KG1 (cell line): ENCODE measurements at regions not wholly inside any gene's neighbourhood (a gene's known extent, or its start where the extent isn't known, plus 50 kb on each side); places are given as distances from the start of the nearest gene placed in this dataset.
"Not testable (repeated sequence)": the region's sequence is repeated elsewhere in the genome, so short reads cannot be mapped to it uniquely, and the experiment has no call there.

Source experiments
- DNase-seq: peaks from one replicate; lab custom pipeline; 2025; lab: John Stamatoyannopoulos, UW

DNA sequence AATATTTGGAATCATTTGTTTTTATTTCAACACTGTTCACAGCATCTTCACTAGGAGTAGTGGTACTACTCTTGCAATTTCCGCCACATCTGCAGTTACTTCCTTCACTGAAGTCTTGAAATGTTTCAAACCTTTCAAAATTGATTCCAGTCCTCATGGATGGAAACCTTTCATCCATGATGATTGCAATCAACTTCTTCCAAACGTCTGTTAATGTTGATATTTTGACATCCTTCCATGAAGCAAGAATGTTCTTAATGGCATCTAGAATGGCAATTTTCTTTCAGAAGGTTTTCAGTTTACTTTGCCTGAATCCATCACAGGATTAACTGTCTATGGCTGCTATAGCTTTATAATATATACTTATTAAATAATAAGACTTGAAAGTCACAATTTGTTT, 736.8 kb upstream of the CA10 start:
- DNase-seq: no peak

DNA sequence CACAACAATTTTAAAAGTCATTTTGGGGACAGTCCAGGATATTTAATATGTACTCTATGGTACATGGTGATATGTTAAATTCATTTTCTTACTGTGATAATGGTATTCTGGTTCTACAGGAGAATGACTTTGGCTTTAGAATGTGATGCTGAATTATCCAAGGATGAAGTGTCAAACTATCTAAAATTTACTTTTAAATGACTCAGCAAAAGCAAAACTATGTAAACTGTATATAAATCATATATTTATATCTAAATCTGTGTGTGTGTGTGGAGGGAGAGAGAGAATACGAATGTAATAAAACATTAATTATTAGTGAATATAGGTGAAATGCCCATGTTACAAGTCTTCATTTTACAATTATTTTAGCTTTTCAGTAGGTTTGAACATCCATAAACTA, 733.8 kb upstream of the CA10 start:
- no peak for DNase-seq

- DNase-seq: no peak
These were observed 727.4 kb upstream of the CA10 start for GRCh38 chr17:52885882-52886281.

DNA sequence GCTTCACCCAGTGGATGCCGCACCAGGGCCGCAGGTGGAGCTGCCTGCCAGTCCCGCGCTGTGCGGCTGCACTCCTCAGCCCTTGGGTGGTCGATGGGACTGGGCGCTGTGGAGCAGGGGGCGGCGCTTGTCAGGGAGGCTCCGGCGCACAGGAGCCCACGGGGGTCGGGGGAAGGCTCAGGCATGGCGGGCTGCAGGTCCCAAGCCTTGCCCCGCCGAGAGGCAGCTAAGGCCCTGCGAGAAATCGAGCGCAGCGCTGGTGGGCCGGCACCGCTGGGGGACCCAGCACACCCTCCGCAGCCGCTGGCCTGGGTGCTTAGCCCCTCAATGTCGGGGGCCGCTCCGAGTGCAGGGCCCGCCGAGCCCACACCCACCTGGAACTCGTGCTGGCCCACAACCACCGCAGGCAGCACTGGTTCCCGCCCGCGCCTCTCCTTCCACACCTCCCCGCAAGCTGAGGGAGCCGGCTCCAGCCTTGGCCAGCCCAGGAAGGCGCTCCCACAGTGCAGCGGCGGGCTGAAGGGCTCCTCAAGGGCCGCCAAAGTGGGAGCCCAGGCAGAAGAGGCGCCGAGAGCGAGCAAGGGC, 725.5 kb upstream of the CA10 start:
- DNase-seq: not testable (repeated sequence)

GRCh38 chr17:52846767-52847166, 688.3 kb upstream of the CA10 start:
- not testable (repeated sequence) for DNase-seq

DNA sequence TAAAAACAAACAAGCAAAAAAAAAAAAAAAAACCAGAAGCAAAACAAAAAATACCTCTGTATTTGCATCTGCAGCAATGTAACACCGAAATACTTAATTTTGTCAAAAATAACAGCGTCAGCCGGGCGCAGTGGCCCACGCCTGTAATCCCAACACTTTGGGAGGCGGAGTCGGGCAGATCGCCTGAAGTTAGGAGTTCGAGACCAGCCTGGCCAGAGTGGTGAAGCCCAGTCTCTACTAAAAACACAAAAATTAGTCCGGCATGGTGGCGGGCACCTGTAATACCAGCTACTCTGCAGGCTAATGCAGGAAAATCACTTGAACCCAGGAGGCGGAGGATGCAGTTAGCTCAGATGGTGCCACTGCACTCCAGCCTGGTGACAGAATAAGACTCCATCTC, 683.5 kb upstream of the CA10 start:
- no peak for DNase-seq

DNA sequence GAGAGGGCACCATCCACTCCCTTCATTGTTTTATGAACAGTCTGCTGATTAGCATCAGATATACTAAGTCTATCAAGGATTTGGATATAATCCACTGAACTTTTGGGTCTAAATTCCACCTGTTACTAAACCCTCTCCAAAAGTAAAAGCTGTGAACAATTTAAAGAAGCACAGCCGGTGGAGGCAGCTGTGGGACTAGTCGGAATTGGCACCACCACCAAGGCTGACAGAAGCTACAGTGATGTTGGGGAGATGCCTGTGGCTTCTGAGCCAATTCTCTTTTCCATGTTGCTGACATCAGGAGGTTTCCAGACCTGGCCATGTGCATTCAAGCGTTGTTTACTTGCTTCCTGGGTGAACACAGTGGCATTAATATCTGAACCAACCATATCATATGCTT, 679.0 kb upstream of the CA10 start:
- no peak for DNase-seq

DNA sequence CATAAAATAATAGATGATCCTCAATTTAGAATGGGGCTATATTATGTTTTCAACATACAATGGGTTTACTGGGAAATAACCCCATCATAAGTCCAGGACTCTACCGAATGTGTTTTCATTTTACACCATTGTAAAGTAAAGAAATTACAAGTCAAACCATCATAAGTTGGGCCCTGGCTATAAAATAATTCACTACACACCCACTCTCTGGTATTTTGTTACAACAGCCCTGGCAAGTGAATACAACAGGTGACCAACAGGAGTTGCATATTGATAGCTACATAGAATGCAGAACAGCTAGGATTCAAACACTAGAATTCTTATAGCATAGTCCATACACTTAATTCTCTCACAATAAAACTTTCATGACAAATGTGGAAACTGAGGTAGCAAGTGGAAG, 673.0 kb upstream of the CA10 start:
- no peak for DNase-seq

GRCh38 chr17:52828621-52829020, 670.1 kb upstream of the CA10 start:
- DNase-seq: no peak

DNA sequence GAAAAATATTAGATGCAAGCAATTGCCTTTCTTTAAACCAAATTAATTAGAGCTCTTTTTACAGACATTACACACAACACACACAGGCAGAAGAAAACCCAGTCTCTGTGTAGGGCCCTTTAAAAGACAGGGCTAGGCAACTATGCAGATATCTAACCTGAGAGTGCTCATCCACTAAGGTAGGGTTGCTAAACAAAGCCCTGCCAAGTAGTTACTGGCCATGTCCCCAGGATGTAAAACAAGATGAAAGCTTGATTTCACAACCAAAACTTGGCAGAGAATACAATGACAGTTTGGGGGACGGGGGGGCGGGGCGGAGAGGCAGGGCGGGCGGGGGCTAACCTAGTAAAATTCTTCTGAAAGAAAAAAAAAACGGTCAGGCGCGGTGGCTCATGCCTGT, 669.0 kb upstream of the CA10 start:
- no peak for DNase-seq

- no peak for DNase-seq
These were observed 666.0 kb upstream of the CA10 start for GRCh38 chr17:52824542-52824941.

- DNase-seq: no peak
These were observed 664.6 kb upstream of the CA10 start for GRCh38 chr17:52823155-52823554.

GRCh38 chr17:52790359-52790955, 631.9 kb upstream of the CA10 start:
- DNase-seq: no peak

- no peak for DNase-seq
These were observed 631.3 kb upstream of the CA10 start for GRCh38 chr17:52789829-52790228.

DNA sequence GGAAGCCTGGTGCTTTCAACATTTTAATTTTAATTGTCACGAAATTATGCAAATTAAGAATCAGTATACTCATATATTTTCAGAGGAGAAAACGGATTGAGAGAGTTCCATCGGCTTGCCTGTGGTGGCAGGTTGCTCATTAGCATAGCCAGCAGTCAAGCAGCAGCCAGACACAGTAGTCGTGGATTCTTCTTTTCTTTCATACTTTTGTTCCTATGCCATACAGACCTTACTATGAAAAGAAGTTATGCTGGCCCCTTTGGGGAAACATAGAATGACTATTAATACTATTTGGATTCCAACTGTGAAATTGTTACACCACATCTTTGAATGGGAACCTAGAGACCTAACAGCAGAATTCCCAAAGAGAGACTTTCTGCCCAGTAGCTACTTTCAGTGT, 617.7 kb upstream of the CA10 start:
- DNase-seq: no peak

- DNase-seq: no peak
These were observed 604.3 kb upstream of the CA10 start for GRCh38 chr17:52762794-52763167.

DNA sequence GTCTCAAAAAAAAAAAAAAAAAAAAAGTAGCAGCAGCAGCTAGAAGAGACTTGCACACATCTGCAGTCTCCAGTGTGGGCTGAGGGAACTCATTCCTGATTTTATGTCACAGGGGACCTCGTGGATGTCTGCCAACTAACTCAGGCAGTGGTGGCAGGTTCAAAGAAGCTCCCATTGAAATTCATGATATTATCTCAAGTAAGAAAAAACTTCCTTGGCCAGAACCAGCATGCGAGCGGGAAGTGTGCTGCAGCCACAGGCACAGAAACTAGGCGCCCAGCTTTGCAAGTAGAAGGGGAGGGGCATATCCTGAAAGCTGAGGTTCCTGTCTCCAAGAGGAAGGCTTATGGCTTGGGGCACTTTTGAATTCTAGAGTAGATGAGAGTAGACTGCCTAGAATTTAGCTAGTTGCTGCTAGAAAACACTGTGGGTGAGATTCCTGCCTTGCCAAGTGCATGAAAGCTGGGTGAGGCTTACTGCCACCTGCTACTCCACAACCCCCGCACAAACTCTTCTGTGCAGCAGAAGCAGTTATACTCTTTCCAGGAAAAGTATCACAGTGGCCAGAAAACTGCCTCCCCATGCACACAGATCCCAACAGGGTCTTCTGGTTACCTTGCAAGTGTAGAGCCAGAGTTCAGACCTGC, 603.8 kb upstream of the CA10 start:
- no peak for DNase-seq

DNA sequence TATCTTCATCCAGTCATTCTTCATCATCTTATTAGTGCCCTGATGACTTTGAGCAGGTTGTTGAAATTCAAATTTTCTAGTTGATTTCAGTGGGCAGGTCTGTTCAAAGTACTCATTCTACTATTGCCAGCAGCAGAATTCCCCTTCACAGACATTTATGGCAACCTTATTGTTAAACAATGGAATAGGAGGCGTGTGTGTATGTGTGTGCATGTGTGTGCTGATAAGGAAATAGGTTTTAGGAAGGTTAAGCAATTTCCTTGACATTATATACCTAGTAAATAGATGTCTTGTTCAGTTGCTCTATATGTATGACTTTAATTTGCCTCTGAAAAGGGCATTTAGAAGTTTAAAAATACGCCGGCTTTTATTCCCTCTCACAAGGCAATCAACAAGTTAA, 601.4 kb upstream of the CA10 start:
- no peak for DNase-seq

DNA sequence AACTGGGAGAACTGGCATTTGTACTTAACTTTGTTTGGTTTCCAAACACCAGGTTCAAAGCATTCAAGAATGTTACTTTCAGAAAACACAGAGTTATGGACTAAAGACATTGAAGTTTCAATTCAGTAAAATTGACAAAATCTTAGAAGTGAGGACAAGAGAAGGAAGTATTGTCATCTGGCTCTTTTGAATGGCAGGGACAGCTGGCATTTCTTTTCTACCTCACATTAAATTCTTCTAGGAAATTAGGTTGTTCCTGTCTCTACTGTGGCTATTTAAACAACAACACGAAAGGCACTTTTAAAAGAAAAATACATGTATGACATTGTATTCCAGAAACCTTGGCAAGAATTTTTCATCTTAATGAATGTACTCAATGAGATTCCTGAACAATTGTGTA, 600.0 kb upstream of the CA10 start:
- DNase-seq: no peak

GRCh38 chr17:52756746-52757145, 598.2 kb upstream of the CA10 start:
- DNase-seq: no peak

- DNase-seq: no peak
These were observed 596.3 kb upstream of the CA10 start for GRCh38 chr17:52754838-52755237.

DNA sequence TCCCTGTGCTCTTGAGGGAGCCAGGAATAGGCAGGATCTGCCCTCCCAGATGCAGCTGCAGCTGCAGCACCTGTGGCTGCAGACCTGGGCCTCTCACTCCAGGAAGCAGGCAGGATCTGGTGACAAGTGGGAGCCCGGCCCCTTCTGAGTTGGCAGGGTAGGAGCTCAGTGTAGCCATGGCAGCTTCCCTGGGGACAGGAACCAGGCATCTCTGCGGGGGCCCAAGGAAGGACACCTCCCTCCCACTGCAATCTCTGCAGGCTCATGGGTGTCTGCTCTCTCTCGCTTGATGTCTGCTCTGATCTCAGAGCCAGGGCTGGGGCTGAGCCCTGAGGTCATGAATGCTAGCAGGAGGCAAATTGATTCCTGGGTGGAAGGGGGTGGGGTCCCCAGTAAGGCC, 592.5 kb upstream of the CA10 start:
- DNase-seq: no peak

DNA sequence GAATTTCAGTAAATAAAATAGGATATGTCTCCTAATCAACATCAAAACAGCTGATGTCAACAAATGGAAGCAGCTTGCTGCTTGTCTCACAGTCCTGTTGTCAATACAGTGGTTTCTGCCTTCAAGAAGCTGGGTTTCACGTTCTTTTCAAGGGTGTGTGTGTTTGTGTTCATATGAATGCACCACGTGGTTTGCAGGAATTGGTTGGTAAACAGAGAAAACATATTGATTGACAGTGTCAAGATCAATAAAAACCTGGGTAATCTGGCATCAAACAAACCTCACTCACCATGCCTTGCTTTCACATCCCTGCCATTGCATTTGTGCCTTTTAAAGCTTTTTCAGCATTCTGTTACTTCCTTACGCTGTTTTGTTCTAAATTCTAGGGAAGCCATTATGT, 585.7 kb upstream of the CA10 start:
- DNase-seq: no peak

DNA sequence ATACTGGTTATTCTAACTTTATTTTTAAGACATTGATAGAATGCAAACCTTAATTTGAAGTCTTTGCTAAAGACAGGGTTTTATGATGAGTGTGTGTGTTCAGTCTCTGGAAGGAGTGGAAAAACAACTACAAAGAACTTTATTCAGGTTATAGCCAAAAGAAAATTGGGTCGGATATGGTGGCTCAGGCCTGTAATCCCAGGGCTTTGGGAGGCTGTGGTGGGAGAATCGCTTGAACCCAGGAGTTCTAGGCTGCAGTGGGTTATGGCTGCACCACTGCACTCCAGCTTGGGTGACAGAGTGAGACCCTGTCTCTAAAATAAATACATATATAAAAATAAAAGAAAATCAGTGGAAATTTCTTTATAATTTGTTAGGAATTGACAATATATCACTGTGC, 581.5 kb upstream of the CA10 start:
- DNase-seq: no peak
